T-helper 2 cell treated with Interferon-gamma antibody and Interleukin-4, amounts not matched to agents 100 ng/mL and 5 ng/mL, for 36 hours (primary cell): ENCODE measurements at regions not wholly inside any gene's neighbourhood (a gene's known extent, or its start where the extent isn't known, plus 50 kb on each side); places are given as distances from the start of the nearest gene placed in this dataset.
"Not testable (repeated sequence)": the region's sequence is repeated elsewhere in the genome, so short reads cannot be mapped to it uniquely, and the experiment has no call there.

Source experiments
- intact Hi-C: fragments of 100-400 bp; cut with micrococcal nuclease; formaldehyde crosslinking; loops from one replicate; pipeline ENCODE4 v1.15.1; 2023

DNA sequence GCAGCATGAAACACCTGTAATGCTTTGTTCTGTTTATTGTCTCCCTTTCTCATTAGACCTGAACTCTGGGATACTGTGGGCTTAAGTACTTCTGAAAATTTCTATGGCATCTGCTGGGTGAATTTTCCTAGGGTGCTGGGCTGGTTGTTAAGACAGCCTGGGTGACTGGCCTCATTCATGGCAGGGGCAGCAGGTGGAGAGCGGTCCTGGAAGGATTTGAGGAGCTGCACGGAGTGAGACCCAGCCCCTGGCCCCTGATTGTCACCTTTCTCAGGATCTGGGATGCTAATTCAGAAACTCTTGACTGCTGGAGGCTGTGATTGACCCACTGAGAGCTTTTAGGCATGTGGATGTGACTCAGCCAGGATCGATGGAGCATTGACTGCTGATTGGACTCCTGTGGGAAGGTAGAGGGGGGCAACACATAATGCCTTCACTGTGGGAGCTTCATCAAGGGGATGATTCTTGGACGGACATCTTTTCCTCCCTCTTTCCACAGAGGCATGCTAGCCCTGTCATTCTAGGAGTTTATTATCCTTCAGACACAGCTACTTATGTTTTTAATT, 252.0 kb downstream of the GOLGA6L6 start:
- intact Hi-C loops = not testable (repeated sequence)

DNA sequence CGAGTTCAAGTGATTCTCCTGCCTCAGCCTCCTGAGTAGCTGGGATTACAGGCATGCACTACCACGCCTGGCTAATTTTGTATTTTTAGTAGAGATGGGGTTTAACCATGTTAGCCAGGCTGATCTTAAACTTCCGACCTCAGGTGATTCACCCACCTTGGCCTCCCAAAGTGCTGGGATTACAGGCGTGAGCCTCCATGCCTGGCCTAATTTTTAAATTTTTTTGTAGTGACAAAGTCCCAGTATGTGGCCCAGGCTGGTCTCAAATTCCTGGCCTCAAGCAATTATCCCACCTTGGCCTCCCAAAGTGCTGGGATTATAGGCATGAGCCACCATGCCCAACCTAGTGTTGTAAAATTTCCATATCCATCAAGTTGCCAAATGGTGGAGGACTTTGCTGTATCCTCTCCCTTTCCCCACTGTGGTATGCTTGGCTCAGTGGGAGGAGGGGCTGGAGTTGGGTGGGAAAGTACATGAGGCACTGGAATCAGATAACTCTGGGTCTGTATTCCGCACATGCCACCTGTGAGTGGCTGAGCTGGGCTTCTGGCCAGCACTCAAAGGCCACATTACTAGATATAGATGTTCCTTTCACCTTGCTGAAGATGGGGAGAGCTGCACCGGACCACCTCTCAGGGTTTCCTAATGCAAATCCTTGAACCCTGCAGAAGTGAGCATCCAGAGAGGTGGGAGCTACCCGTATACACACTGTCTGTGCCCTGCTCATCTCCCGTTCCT, 252.6 kb downstream of the GOLGA6L6 start:
- intact Hi-C loops = not testable (repeated sequence)

DNA sequence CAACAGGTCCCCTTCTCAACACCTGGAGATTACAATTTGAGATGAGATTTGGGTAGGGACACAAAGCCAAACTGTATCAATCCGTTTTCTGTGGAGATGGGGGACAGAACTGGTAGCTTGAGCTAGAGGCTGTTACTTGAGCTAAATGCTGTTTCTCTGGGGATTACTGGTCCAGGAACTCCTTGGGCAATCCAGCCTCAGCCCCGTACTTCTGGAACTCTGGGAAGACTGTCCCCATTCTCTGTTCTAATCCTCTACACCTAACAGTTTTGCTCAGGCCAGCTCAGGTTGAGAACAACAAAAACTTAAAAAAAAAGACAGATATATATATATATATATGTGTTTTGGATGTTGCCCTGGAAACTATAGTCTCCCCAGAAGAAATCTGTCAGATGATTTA, 255.0 kb downstream of the GOLGA6L6 start:
- intact Hi-C loops = not testable (repeated sequence)

DNA sequence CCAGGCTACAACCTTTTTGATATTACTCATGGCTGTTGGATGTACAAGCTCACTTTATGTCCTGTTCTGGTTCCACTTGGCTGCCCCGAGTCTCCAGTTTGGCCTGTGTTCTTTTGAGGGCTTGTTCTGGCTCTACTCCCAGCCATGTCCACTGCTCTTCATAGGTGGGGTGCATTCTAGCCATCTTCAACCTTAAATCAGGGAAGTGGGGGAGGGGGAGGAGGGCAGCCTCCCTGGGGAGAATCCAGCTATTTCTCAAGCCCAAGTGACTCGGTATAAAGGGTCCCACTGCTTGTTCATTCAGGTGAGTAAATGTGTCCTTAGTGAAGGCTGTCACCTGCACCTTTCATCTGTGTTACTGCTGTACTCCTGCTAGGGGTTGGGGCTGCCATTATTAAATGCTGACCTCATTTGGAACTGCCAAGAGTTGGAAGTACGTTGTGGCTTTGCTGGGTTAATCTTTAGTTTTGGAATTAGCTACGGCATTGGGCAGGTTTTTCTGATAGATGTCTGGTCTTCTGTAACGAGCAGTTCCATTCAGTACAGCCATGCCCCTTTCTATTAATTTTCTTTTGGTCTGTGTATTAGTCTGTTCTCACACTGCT, 255.8 kb downstream of the GOLGA6L6 start:
- intact Hi-C loops = not testable (repeated sequence)

DNA sequence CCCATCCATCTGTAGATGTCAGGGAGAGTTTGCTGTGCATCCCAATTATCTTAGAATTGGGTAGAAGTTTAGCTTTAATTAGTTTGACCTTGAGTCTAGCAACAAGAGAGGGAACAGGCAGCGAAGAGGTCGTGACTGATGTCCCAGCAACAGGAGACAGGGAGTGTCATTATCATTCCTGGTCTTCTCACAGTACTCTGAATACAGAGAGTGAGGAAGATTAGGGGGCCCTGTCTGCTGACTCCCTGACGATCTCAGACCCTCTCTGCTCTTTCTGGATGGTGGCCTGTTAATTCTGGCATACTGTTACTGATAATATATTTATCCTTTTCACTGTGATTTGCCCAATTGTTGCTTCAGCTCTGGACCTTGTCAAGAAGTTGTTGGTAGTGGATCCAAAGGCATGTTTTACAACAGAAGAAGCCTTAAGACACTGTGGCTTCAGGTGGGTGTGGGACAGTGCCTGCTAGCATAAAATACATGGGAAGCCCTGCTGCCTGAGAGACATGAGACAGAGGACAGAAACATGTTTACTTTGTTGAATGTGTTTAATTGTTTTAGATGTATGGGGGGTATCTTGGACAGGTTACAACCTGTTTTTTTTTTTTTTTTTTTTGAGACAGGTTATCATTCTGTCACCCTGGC, 256.6 kb downstream of the GOLGA6L6 start:
- intact Hi-C loops = not testable (repeated sequence)

DNA sequence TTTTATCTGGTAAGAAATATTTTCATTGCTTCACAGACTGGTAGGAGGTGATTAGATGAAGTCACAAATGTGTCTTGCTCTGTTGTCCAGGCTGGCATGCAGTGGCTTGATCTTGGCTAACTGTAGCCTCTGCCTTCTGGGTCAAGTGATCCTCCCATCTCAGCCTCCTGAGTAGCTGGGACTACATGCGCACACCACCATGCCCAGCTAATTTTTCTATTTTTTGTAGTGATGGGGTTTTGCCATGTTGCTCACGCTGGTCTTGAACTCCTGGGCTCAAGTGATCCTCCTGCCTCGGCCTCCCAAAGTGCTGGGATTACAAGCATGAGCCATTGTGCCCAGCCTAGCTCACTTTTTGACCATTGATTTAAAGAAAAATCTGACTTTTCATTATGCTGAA, 257.9 kb downstream of the GOLGA6L6 start:
- intact Hi-C loops = not testable (repeated sequence)

DNA sequence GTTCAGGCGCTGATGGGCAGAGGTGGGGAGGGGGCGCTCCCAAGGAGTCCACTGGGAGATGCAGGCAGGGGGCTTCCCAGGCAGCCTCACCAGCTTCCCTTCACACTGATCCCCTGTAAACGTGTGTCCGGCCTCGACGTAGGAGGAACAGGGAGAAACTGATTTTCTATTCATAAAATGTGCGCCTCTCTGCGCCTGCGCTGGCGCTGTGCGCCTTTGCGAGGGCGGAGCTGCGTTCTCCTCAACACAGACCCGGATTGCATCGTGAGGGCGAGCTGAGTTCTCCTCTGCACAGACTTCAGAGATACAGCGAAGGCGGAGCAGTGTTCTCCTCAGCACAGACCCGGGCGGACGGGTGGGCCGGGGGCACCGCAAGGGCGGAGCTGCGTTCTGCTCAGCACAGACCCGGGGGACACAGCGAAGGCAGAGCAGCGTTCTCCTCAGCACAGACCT, 259.1 kb downstream of the GOLGA6L6 start:
- intact Hi-C loops = not testable (repeated sequence)

DNA sequence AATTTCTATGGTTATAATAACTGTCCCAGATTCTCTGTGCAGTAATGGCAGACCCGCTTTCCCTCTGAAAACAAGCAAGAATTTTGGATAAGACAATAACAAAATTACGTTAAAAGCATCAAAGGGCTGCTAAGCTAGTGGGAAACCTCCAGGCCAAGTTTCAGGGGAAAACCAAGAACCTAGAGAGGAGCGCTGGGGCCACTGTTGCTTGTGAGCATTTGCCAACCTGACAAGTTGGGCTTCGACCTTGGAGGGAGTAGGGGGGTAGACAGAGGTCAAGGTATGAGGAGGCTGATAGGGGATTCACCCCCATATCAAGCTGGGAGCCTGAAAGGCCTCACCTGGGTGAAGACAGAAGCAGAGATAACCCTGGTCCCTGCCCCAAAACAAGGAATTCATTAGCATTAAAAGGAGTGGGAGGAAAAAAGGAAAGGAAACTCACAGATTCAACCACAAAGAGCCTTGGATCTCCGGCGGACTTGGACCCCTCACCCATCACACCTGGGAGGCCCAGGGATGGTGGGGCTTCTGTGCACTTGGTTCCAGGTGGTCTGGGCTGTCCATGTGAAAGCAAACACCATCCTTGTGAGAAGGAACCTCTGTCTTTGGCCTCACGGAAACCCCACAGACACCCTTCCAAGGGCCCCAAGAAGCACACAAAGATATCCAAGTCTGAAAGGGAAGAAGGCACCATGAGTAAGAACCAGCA, 259.9 kb downstream of the GOLGA6L6 start:
- intact Hi-C loops = not testable (repeated sequence)

DNA sequence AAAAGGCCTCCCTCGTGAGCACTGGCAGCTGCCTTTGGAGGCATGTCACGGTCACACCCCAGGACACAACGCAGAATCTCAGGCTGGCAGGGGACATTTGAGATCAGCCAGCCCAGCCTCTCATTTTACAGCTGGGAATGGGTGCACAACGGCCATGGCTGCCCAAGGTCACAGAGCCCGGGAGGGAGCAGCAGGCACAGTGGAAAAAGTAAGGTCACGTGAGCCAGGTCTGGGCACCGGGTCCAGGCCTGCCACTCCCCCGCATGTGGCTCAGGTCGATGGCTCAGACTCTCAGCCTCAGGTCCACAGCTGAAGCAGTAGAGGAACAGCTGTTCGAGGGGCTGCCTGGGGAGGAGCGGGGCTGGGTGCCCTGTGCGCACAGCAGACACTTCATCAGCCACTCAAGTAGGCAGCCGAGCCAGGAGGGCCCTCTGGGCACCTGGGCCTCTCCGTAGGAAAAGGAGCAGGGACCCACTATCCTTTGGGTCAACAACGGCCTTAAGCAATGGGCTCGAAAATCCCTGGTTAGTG, 260.6 kb downstream of the GOLGA6L6 start:
- intact Hi-C loops = no loop called here

DNA sequence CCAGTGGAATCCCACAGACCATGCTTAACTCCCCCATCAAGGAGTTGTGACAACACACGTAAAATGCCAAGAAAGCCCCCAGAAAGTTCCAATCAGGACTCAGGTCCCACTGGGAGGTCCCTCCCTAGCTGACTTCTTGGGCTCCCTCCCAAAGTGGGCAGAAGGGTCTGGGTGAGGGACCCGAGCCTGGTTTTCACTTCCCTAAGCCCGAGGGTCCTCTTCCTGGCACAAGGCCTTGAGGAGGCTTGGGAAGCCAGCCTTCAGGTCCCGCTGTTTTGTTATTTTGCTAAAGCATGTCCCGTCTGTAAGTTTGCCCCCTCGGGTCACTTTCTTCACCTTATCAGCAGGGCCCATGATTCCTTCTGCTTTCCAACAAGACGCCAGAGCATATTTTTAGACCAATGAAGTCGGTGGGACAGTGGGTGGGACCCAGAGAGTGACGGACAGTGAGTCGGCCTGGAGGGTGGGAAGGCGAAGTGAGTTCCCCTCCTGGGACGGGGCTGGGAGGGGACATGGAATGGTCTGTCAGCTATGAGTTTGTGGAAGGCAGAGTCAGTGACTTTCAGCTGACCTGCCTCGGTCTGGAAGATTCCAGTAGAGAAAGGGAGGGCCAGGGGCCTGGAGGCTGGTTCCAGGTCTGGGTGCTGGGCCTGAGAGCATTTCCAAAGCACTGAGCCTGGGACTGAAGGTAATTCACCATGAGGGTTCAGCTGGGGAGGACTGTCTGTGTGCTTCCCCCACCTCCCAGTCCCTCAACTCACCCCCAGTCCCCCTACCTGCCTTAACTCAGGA, 261.3 kb downstream of the GOLGA6L6 start:
- intact Hi-C loops = not testable (repeated sequence)

DNA sequence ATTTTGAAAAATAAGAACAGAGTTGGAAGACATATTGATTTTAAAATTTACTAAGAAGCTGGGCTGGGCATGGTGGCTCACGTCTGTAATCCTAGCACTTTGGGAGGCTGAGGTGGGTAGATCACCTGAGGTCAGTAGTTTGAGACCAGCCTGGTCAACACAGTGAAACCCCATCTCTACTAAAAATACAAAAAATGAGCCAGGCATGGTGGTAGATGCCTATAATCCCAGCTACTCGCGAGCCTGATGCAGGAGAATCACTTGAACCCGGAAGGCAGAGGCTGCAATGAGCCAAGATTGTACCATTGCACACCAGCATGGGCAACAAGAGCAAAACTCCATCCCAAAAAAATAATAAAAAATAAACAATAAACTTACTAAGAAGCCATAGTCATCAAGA, 262.5 kb downstream of the GOLGA6L6 start:
- intact Hi-C loops = not testable (repeated sequence)

DNA sequence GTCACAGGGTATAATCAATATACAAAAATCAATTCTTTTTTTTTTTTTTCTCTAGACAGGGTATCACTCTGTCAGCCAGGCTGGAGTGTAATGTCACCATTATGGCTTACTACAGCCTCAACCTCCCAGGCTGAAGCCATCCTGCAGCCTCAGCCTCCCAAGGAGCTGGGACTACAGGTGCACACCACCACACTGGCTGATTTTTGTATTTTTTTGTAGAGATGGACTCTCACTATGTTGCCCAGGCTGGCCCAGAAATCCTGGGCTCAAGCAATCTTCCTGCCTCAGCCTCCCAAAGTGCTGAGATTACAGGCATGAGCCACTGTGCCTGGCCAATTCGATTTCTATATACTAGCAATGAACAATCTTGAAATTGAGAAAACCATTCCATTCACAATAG, 263.2 kb downstream of the GOLGA6L6 start:
- intact Hi-C loops = not testable (repeated sequence)

DNA sequence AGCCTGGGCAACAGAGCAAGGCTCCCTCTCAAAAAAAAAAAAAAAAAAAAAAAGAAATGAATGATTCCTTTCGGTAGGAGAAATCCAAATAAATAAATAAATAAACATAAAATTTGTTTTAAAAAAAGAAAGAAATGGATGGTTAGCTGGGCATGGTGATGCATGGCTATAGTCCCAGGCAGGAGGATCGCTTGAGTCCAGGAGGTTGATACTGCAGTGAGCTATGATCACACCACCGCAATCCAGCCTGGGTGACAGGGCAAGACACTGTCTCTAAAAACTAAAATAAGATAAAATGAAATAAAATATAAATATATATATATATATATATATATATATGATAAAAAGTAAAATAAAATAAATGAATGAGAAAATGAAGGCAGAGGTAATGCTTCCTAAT, 264.1 kb downstream of the GOLGA6L6 start:
- intact Hi-C loops = not testable (repeated sequence)

DNA sequence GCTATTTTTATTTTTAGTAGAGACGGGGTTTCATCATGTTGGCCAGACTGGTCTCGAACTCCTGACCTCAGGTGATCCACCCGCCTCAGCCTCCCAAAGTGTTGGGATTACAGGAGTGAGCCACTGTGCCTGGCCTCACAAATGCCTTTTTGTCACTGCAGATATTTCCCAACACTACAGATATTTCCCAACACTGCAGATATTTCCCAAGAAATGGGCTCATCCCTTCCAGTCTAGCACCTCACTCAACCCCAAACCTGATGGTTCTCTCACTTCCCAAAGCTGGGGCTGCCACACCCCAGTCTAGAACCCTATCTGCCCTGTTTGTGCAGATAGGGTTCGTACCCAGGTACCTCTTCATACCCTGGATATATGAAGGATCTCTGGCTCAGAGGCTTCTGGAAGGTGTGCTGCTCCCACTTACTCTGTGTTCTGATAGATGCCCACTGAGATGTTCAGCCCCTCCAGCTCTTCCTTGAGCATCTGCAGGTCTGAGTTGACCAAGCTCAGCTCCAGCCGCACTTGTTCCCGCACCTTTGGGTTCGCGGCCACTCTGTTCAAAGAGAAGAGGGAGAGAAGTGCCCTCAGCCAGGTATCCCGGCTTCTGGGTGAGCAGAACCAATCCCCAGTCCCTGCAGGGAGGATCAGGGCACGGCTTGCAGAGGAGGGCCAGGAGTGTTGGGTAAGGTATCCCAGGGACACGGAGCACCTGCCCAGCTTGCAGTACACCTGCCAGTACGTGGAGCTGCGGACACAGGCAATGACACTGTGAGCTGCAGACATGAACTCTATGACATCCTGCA, 265.1 kb downstream of the GOLGA6L6 start:
- intact Hi-C loops = not testable (repeated sequence)

DNA sequence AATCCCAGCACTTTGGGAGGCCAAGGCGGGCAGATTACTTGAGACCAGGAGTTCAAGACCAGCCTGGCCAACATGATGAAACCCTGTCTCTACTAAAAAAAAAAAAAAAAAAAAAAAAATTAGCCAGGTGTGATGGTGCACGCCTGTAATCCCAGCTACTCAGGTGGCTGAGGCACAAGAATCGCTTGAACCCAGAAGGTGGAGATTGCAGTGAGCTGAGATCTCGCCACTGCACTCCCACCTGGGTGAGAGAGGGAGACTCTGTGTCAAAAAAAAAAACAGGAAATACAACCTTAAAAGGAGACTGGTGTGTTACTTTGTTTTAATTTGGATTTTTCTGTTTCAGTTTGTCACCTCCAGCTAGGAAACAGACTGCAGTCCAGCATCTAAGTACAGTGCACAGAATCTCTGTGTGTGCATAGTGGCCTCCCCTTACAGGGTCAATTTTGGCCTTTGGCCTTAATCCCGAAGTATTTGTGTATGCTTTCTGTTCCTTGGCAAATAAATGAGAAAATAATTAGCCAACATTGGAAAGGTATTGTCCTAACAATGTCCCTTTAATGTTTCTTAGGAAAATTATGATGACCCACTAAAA, 266.1 kb downstream of the GOLGA6L6 start:
- intact Hi-C loops = not testable (repeated sequence)

DNA sequence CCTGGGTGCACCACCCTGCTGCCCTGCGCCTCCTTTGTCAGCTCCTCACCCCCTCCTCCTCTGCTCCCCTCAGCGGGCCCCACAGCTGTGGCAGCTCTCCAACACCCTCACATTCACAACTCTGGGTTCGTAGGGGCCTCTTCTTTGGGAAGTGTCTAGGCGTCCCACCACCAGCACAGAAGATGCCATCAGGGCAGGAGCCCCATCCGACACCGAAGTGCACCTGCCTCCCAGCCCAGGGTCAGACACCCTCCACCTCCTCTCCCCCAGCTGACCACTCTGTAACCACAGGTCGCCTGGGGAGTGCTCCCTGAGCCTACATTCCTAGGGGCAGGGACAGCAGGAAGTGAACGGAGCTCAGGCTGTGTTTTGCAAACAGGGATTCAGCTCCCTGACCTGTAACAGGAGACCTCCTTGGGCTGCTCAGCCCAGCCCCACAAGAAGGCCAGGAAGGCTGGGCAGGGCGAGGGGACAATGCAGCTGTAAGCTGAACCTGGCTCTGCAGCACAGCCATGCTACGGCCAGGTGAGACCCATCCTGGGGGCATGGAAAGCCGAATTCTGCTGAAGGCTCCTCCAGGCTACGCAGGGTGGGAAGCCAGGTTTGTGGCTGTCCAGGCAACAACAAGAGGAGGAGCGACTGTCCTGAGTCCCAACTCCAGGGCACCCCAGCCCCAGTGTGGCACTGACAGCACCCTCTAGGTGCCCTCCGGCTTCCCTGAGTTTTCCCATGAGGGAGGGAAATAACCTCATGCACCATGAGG, 269.0 kb downstream of the GOLGA6L6 start:
- intact Hi-C loops = no loop called here

DNA sequence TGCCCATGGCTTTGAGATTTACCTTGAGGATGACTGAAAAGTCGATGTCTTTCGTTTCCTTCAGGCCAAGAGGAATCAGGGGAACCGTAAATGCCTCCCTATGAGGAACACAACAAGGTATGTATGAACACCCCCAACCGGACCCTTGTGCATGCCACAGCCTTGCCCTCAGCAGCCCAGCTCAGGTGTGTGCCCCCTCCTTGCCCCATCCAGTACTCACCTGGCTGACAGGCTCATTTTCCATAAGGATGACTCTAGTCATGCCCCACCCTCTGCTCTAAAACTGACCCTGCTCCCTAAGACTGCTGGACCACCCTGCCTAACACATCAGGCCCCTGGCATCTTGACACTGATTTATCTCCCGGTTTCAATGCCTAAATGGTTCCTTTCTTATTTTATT, 270.0 kb downstream of the GOLGA6L6 start:
- intact Hi-C loops = no loop called here

DNA sequence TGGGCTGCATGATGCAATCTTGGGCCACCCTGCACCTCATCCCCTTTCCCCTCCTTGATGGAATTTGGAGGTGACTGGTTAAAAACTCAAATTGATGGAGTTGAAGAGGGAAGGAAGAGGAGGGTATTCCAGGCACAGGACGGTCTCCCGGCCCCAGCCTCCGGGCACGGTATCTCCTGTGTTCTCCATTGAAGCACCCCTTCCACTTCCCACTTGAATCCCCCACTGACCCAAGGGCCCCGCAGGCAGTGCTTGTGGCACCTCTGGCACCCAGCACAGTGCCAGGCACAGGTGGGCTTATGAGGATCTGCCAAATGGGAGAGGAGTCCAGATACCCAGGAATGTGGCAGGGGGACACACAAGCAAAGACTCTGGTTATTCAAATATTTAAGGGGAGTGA, 271.6 kb downstream of the GOLGA6L6 start:
- intact Hi-C loops = not testable (repeated sequence)

DNA sequence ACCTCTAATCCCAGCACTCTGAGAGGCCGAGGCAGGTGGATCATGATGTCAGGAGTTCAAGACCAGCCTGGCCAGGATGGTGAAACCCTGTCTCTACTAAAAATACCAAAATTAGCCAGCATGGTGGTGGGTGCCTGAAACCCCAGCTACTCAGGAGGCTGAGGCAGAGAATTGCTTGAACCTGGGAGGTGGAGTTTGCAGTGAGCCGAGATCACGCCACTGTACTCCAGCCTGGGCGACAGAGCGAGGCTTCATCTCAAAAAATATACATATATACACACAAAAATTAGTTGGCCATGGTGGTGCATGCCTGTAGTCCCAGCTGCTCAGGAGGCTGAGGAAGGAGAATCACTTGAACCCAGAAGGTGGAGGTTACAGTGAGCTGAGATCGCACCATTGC, 273.6 kb downstream of the GOLGA6L6 start:
- intact Hi-C loops = not testable (repeated sequence)
